NCI-H2227 (cell line): ENCODE measurements at regions not wholly inside any gene's neighbourhood (a gene's known extent, or its start where the extent isn't known, plus 50 kb on each side); places are given as distances from the start of the nearest gene placed in this dataset.
"Not testable (repeated sequence)": the region's sequence is repeated elsewhere in the genome, so short reads cannot be mapped to it uniquely, and the experiment has no call there.

ENCODE experiments used
- DNase-seq: peaks from one replicate; lab custom pipeline; 2025; ENCODE audit not compliant: unreplicated experiment; lab: John Stamatoyannopoulos, UW

GRCh38 chr2:156915332-156915731, 342.2 kb upstream of the GALNT5 start:
- no peak for DNase-seq

- no peak for DNase-seq
Measured at GRCh38 chr2:156918410-156918809, 339.1 kb upstream of the GALNT5 start.

GRCh38 chr2:156930423-156930822, 327.1 kb upstream of the GALNT5 start:
- no peak for DNase-seq

GRCh38 chr2:156933645-156934225, 323.8 kb upstream of the GALNT5 start:
- no peak for DNase-seq

GRCh38 chr2:156935616-156936015, 321.9 kb upstream of the GALNT5 start:
- DNase-seq, result no peak

GRCh38 chr2:156937430-156937829, 320.1 kb upstream of the GALNT5 start:
- no peak for DNase-seq

- DNase-seq, result no peak
Measured at GRCh38 chr2:156944871-156945270, 312.6 kb upstream of the GALNT5 start.

- no peak for DNase-seq
Measured at GRCh38 chr2:156947261-156947660, 310.2 kb upstream of the GALNT5 start.

- no peak for DNase-seq
Measured at GRCh38 chr2:156955701-156956100, 301.8 kb upstream of the GALNT5 start.

- DNase-seq, result no peak
Measured at GRCh38 chr2:156956161-156956560, 301.3 kb upstream of the GALNT5 start.

- no peak for DNase-seq
Measured at GRCh38 chr2:156958374-156958773, 299.1 kb upstream of the GALNT5 start.

- no peak for DNase-seq
Measured at GRCh38 chr2:156959481-156959880, 298.0 kb upstream of the GALNT5 start.

- no peak for DNase-seq
Measured at GRCh38 chr2:156982615-156983014, 274.9 kb upstream of the GALNT5 start.

GRCh38 chr2:156986339-156986988, 271.0 kb upstream of the GALNT5 start:
- no peak for DNase-seq

- peak; percentile 67 for DNase-seq
Measured at GRCh38 chr2:156999661-157000060, 257.8 kb upstream of the GALNT5 start.

- no peak for DNase-seq
Measured at GRCh38 chr2:157004789-157005188, 252.7 kb upstream of the GALNT5 start.

- DNase-seq, result no peak
Measured at GRCh38 chr2:157015015-157015575, 242.4 kb upstream of the GALNT5 start.

GRCh38 chr2:157023264-157023663, 234.2 kb upstream of the GALNT5 start:
- not testable (repeated sequence) for DNase-seq

GRCh38 chr2:157024129-157024528, 233.4 kb upstream of the GALNT5 start:
- no peak for DNase-seq

GRCh38 chr2:157032017-157032416, 225.5 kb upstream of the GALNT5 start:
- no peak for DNase-seq

- DNase-seq, result no peak
Measured at GRCh38 chr2:157036726-157037125, 220.8 kb upstream of the GALNT5 start.

GRCh38 chr2:157043786-157044185, 213.7 kb upstream of the GALNT5 start:
- DNase-seq, result no peak

GRCh38 chr2:157046396-157046795, 211.1 kb upstream of the GALNT5 start:
- no peak for DNase-seq
